Hepatocyte (in vitro differentiated cells): ENCODE measurements at regions not wholly inside any gene's neighbourhood (a gene's known extent, or its start where the extent isn't known, plus 50 kb on each side); places are given as distances from the start of the nearest gene placed in this dataset.

Experiments used
- DNase-seq: peaks from one replicate; pipeline ENCODE4 v3.0.0-alpha.2; 2016; ENCODE audit warnings: low spot score
- H2AFZ ChIP-seq: fragments of 200-600 bp; sonication (generic); 2 replicates; pipeline ENCODE4 v1.6.0; 2016; ENCODE audit warnings: antibody characterized with exemption, mild to moderate bottlenecking
- H3K27ac ChIP-seq: fragments of 200-600 bp; sonication (generic); 2 replicates; pipeline ENCODE4 v1.5.1; 2016; ENCODE audit warnings: mild to moderate bottlenecking
- H3K27me3 ChIP-seq: fragments of 200-600 bp; sonication (generic); 2 replicates; pipeline ENCODE4 v1.6.1; 2016
- H3K36me3 ChIP-seq: fragments of 200-600 bp; sonication (generic); replicated peaks from 2 replicates; pipeline ENCODE4 v1.5.1; 2016; ENCODE audit warnings: low read depth; ENCODE audit not compliant: insufficient read depth
- H3K4me1 ChIP-seq: fragments of 200-600 bp; sonication (generic); 2 replicates; pipeline ENCODE4 v1.5.1; 2016; ENCODE audit warnings: mild to moderate bottlenecking, moderate library complexity; ENCODE audit not compliant: insufficient read depth
- H3K4me2 ChIP-seq: fragments of 200-600 bp; sonication (generic); 2 replicates; pipeline ENCODE4 v1.6.0; 2016
- H3K4me3 ChIP-seq: fragments of 200-600 bp; sonication (generic); 2 replicates; pipeline ENCODE4 v1.5.1; 2016; ENCODE audit warnings: mild to moderate bottlenecking
- H3K79me2 ChIP-seq: fragments of 200-600 bp; sonication (generic); 2 replicates; pipeline ENCODE4 v1.6.0; 2017; ENCODE audit warnings: mild to moderate bottlenecking
- H3K9me2 ChIP-seq: fragments of 200-600 bp; sonication (generic); replicated peaks from 2 replicates; pipeline ENCODE4 v1.6.0; 2017; ENCODE audit warnings: mild to moderate bottlenecking; ENCODE audit not compliant: insufficient read depth
- H3K9me3 ChIP-seq: fragments of 200-600 bp; sonication (generic); 2 replicates; pipeline ENCODE4 v1.5.1; 2016; ENCODE audit warnings: low read depth, mild to moderate bottlenecking
- H4K20me1 ChIP-seq: fragments of 200-600 bp; sonication (generic); 2 replicates; pipeline ENCODE4 v1.6.0; 2016; ENCODE audit warnings: mild to moderate bottlenecking; ENCODE audit not compliant: insufficient read depth, poor library complexity, severe bottlenecking
- CTCF ChIP-seq: fragments of 200-600 bp; sonication (generic); IDR thresholded peaks from 2 replicates; pipeline ENCODE4 v1.5.1; 2016; ENCODE audit warnings: antibody characterized with exemption, mild to moderate bottlenecking; ENCODE audit not compliant: poor library complexity
- EZH2 ChIP-seq: fragments of 200-600 bp; sonication (generic); IDR thresholded peaks from 2 replicates; pipeline ENCODE4 v1.6.1; 2016; ENCODE audit warnings: antibody characterized with exemption, mild to moderate bottlenecking, borderline replicate concordance
- EZH2phosphoT487 ChIP-seq: fragments of 200-600 bp; sonication (generic); IDR thresholded peaks from one replicate; pipeline ENCODE4 v1.6.1; 2018; ENCODE audit warnings: antibody characterized with exemption, mild to moderate bottlenecking, low read depth, moderate library complexity; ENCODE audit not compliant: unreplicated experiment, severe bottlenecking
- WGBS: methylation state at CpG from one replicate; pipeline ENCODE4 v1.1.6; 2016; ENCODE audit warnings: low lambda C conversion rate; ENCODE audit errors: missing lambda C conversion rate; 5-methylcytosine and 5-hydroxymethylcytosine counted together

GRCh38 chr18:42533616-42534015 lies 578.6 kb downstream of the PIK3C3 start:
- Histone ChIP-seq H3K4me3 (no peak overlapping the region), H3K9me3 (no peaks in the 10 kb centered on the region), H3K4me2 (peak overlapping the region; percentile 55), H3K27ac (peak overlapping the region; percentile 39), H3K4me1 (peaks cover 11% of the 10 kb centered on the region), H3K79me2 (no peaks in the 10 kb centered on the region), H2AFZ (peak overlapping the region; percentile 58), H3K36me3 (no peaks in the 10 kb centered on the region), H4K20me1 (no peaks in the 10 kb centered on the region), H3K27me3 (no peaks in the 10 kb centered on the region), H3K9me2 (no peaks in the 10 kb centered on the region)
- DNase-seq: no peak
- WGBS: 48% methylated on average over 8 of the region's 8 CpGs
- TF ChIP-seq EZH2 (no peak), EZH2phosphoT487 (no peak), CTCF (no peak)

DNA sequence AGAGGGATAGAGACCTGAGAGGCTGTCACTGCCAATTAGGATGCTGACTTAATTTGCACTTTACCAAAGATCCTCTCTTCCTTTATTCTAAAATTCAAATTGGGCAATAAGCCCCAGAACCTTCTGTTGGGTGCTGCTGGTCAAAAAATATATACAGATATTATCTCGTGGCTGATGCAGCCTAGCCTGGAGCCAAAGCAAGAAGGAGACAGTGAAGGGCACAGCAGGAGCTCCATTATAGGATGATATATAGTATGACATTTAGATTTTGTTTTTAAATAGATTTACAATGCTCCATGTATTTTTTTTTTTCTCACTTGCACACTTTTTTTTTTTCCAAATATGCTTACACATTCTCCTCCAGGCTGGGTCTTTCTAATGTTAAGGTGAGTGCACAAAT lies 579.3 kb downstream of the PIK3C3 start:
- H3K4me2 ChIP-seq: no peak overlapping the region

GRCh38 chr18:42536442-42536841 lies 579.0 kb downstream of the RIT2 start:
- Histone ChIP-seq H3K9me2 (no peaks in the 10 kb centered on the region), H3K9me3 (no peaks in the 10 kb centered on the region), H3K79me2 (no peaks in the 10 kb centered on the region), H4K20me1 (no peaks in the 10 kb centered on the region), H3K36me3 (no peaks in the 10 kb centered on the region), H3K4me1 (peaks cover 11% of the 10 kb centered on the region), H3K27ac (no peak overlapping the region), H3K4me3 (no peak overlapping the region), H3K27me3 (no peaks in the 10 kb centered on the region), H3K4me2 (no peak overlapping the region), H2AFZ (no peak overlapping the region)
- TF ChIP-seq EZH2phosphoT487: no peak
- TF ChIP-seq CTCF: no peak
- TF ChIP-seq EZH2: no peak
- 80% methylated on average over 1 of the region's 1 CpG for WGBS
- no peak for DNase-seq

More for the DNA sequence above, 579.3 kb downstream of the PIK3C3 start:
- H3K79me2 ChIP-seq: no peaks in the 10 kb centered on the region
- no peak overlapping the region for H3K27ac ChIP-seq
- H2AFZ ChIP-seq: no peak overlapping the region
- H3K9me3 ChIP-seq: no peaks in the 10 kb centered on the region
- no peaks in the 10 kb centered on the region for H4K20me1 ChIP-seq
- no peak overlapping the region for H3K4me3 ChIP-seq
- no peaks in the 10 kb centered on the region for H3K36me3 ChIP-seq
- peaks cover 11% of the 10 kb centered on the region for H3K4me1 ChIP-seq
- H3K27me3 ChIP-seq: no peaks in the 10 kb centered on the region
- no peak for TF ChIP-seq CTCF
- TF ChIP-seq EZH2phosphoT487: no peak
- TF ChIP-seq EZH2: no peak
- no peaks in the 10 kb centered on the region for H3K9me2 ChIP-seq
- no peak for DNase-seq
- WGBS: 65% methylated on average over 1 of the region's 1 CpG

DNA sequence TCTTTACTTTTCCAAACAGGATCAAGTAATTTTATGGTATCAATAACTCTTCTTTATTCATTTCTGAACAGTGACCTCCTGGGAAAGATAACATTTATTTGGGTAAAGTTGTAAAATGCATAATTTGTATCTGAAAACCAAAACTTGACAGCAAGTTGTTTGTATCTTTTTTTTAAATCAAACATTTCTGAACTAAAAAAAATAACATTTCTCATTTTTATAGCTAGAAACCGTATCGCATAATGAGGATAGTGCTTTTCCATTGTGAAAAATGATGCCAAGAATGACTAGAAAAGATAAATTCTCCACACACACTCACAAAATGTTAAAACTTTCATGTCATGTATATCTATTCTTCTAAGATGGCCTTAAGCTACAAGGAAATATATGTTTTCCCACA lies 578.2 kb downstream of the RIT2 start:
- no peak for DNase-seq
- no peaks in the 10 kb centered on the region for H4K20me1 ChIP-seq
- WGBS: 75% methylated on average over 2 of the region's 2 CpGs

More for the DNA sequence above, 578.2 kb downstream of the RIT2 start:
- Histone ChIP-seq H3K9me2 (no peaks in the 10 kb centered on the region), H3K4me2 (no peak overlapping the region), H3K27ac (no peak overlapping the region), H3K4me1 (peaks cover 11% of the 10 kb centered on the region), H3K36me3 (no peaks in the 10 kb centered on the region), H3K27me3 (no peaks in the 10 kb centered on the region), H3K4me3 (no peak overlapping the region), H2AFZ (no peak overlapping the region), H3K9me3 (no peaks in the 10 kb centered on the region), H3K79me2 (no peaks in the 10 kb centered on the region)
- no peak for TF ChIP-seq EZH2phosphoT487
- TF ChIP-seq EZH2: no peak
- no peak for TF ChIP-seq CTCF
